ENCODE measurements at regions not wholly inside any gene's neighbourhood (a gene's known extent, or its start where the extent isn't known, plus 50 kb on each side); places are given as distances from the start of the nearest gene placed in this dataset.

DNA sequence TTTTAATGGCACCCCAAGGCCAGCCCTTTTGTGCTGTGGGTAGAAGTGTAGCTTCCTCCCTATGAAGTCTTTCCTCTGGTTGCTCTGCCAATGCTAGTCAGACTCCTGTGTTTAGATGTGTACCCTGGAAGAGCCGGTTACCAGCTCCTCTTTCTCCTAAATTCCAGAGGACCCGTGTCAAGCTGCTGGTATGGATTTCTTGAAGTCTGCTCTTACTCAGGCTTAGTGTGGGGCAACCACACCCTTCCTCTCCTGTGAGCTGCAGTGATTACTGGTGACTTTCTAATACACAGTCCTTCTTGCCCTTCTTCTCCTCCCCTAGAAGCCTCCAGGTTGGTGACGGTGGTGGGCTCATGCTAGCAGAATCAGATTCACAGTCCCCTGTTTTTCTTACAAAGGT, 74.1 kb upstream of the AKT3 start:
- Histone ChIP-seq H3K27ac (replicated peaks) (no peak overlapping the region), H3K4me3 (replicated peaks; ENCODE audit: insufficient read depth, low read length) (no peak overlapping the region), H3K27me3 (ENCODE audit: insufficient read depth, poor library complexity, severe bottlenecking) (peaks cover 3% of the 10 kb centered on the region)
- DNase-seq (ENCODE audit: low read depth in 1 of 2, low spot score in 1 of 2): no peak
- TF ChIP-seq GABPA (IDR thresholded peaks at IDR 0.05; ENCODE audit: low read depth): no peak
- TF ChIP-seq POLR2AphosphoS5 (IDR thresholded peaks at IDR 0.05; ENCODE audit: low read depth): no peak
- TF ChIP-seq, protein P1, sequence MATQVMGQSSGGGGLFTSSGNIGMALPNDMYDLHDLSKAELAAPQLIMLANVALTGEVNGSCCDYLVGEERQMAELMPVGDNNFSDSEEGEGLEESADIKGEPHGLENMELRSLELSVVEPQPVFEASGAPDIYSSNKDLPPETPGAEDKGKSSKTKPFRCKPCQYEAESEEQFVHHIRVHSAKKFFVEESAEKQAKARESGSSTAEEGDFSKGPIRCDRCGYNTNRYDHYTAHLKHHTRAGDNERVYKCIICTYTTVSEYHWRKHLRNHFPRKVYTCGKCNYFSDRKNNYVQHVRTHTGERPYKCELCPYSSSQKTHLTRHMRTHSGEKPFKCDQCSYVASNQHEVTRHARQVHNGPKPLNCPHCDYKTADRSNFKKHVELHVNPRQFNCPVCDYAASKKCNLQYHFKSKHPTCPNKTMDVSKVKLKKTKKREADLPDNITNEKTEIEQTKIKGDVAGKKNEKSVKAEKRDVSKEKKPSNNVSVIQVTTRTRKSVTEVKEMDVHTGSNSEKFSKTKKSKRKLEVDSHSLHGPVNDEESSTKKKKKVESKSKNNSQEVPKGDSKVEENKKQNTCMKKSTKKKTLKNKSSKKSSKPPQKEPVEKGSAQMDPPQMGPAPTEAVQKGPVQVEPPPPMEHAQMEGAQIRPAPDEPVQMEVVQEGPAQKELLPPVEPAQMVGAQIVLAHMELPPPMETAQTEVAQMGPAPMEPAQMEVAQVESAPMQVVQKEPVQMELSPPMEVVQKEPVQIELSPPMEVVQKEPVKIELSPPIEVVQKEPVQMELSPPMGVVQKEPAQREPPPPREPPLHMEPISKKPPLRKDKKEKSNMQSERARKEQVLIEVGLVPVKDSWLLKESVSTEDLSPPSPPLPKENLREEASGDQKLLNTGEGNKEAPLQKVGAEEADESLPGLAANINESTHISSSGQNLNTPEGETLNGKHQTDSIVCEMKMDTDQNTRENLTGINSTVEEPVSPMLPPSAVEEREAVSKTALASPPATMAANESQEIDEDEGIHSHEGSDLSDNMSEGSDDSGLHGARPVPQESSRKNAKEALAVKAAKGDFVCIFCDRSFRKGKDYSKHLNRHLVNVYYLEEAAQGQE (IDR thresholded peaks at IDR 0.05; ENCODE audit: insufficient replicate concordance, low read depth): no peak
- TF ChIP-seq, protein P2, sequence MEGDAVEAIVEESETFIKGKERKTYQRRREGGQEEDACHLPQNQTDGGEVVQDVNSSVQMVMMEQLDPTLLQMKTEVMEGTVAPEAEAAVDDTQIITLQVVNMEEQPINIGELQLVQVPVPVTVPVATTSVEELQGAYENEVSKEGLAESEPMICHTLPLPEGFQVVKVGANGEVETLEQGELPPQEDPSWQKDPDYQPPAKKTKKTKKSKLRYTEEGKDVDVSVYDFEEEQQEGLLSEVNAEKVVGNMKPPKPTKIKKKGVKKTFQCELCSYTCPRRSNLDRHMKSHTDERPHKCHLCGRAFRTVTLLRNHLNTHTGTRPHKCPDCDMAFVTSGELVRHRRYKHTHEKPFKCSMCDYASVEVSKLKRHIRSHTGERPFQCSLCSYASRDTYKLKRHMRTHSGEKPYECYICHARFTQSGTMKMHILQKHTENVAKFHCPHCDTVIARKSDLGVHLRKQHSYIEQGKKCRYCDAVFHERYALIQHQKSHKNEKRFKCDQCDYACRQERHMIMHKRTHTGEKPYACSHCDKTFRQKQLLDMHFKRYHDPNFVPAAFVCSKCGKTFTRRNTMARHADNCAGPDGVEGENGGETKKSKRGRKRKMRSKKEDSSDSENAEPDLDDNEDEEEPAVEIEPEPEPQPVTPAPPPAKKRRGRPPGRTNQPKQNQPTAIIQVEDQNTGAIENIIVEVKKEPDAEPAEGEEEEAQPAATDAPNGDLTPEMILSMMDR (IDR thresholded peaks at IDR 0.05; ENCODE audit: insufficient read depth, low read length): no peak
- no peak for TF ChIP-seq SPI1 (IDR thresholded peaks at IDR 0.05; ENCODE audit: borderline replicate concordance, low read depth)

DNA sequence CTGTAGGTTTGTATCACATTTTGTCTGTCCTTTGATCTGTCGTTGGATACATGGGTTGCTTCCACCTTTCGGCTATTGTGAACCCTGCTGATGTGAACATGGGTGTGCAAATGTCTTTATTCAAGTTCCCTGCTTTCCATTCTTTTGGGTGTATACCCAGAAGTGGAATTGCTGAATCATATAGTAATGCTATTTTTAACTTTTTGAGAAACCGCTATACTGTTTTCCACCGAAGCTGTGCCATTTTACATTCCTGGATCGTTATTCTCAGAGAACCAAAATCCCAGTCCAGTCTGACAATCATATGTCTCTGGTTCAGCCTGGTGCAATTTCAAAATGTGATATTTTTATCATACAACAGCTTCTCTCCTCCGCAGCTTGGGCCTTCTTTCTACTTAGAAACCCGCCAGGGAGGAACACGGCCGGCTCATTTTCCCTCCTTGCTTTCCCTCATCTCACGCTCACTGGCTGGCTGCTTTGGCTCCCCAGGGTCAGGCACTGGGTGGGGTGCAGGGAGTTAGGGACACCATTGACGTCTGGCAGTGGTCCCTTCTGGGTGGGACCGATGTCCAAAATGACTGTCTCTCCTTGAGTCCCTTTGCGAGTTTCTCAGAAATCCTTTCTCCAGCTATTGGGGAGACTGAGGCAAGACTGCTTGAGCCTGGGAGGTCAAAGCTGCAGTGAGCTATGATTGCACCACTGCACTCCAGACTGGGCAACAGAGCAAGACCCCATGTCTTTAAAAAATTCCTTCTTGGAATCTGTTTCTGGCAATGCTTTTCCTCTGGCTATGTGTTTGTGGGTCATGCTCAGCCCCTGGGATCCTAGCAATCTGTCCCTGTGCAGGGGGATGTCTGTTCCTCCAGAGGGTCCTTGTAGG, 73.5 kb upstream of the AKT3 start:
- TF ChIP-seq, protein P1 (IDR thresholded peaks at IDR 0.05; ENCODE audit: insufficient replicate concordance, low read depth): no peak
- TF ChIP-seq GABPA (IDR thresholded peaks at IDR 0.05; ENCODE audit: low read depth): no peak
- no peak for TF ChIP-seq POLR2AphosphoS5 (IDR thresholded peaks at IDR 0.05; ENCODE audit: low read depth)
- TF ChIP-seq, protein P2 (IDR thresholded peaks at IDR 0.05; ENCODE audit: insufficient read depth, low read length): no peak
- TF ChIP-seq SPI1 (IDR thresholded peaks at IDR 0.05; ENCODE audit: borderline replicate concordance, low read depth): no peak

DNA sequence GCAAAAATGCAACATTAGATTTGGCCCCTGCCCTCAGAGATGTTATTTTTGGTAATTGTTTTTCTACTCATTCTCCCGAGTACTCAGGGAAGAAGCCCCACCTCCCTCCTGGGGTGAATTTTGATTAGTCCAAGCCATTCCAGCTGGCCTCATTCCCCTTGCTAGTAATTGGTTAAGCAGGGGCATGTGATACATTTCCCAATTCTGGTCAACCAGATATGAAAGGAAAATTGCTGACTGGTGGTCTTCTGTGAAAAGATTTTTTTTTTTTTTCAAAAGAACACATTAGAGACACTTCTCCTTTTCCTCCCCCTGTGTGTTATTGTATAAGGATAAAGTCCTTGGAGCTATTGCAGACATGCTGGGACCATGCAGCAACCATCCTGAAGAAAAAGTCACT, 71.1 kb upstream of the AKT3 start:
- DNase-seq (ENCODE audit: low read depth in 1 of 2, low spot score in 1 of 2): no peak
- H3K27ac ChIP-seq (replicated peaks): no peak overlapping the region
- no peak for TF ChIP-seq POLR2AphosphoS5 (IDR thresholded peaks at IDR 0.05; ENCODE audit: low read depth)
- TF ChIP-seq, protein P1 (IDR thresholded peaks at IDR 0.05; ENCODE audit: insufficient replicate concordance, low read depth): no peak
- TF ChIP-seq GABPA (IDR thresholded peaks at IDR 0.05; ENCODE audit: low read depth): no peak
- no peak for TF ChIP-seq SPI1 (IDR thresholded peaks at IDR 0.05; ENCODE audit: borderline replicate concordance, low read depth)
- TF ChIP-seq, protein P2 (IDR thresholded peaks at IDR 0.05; ENCODE audit: insufficient read depth, low read length): no peak
- H3K4me3 ChIP-seq (replicated peaks; ENCODE audit: insufficient read depth, low read length): no peak overlapping the region
- H3K27me3 ChIP-seq (ENCODE audit: insufficient read depth, poor library complexity, severe bottlenecking): peaks cover 30% of the 10 kb centered on the region

More for the DNA sequence above, 73.5 kb upstream of the AKT3 start:
- H3K4me3 ChIP-seq (replicated peaks; ENCODE audit: insufficient read depth, low read length): no peak overlapping the region
- peaks cover 8% of the 10 kb centered on the region for H3K27me3 ChIP-seq (ENCODE audit: insufficient read depth, poor library complexity, severe bottlenecking)
- H3K27ac ChIP-seq (replicated peaks): no peak overlapping the region
- DNase-seq (ENCODE audit: low read depth in 1 of 2, low spot score in 1 of 2): no peak

Measured in HL-60 (cell line).